Ecto neural progenitor cell (in vitro differentiated cells): ENCODE measurements at regions not wholly inside any gene's neighbourhood (a gene's known extent, or its start where the extent isn't known, plus 50 kb on each side); places are given as distances from the start of the nearest gene placed in this dataset.
"Not testable (repeated sequence)": the region's sequence is repeated elsewhere in the genome, so short reads cannot be mapped to it uniquely, and the experiment has no call there.

Experiments
- DNase-seq: peaks from one replicate; pipeline ENCODE4 v3.0.0-alpha.2; 2018; ENCODE audit warnings: low spot score

GRCh38 chr9:108039012-108039411 is 549.4 kb upstream of the KLF4 start:
- DNase-seq, result no peak

- no peak for DNase-seq
Observed at GRCh38 chr9:108035487-108035886, 545.9 kb upstream of the KLF4 start.

- DNase-seq, result no peak
Observed at GRCh38 chr9:108033976-108034964, 544.7 kb upstream of the KLF4 start.

- not testable (repeated sequence) for DNase-seq
Observed at GRCh38 chr9:108032079-108032478, 542.5 kb upstream of the KLF4 start.

- not testable (repeated sequence) for DNase-seq
Observed at GRCh38 chr9:108031221-108031620, 541.7 kb upstream of the KLF4 start.

GRCh38 chr9:108026718-108027117 is 537.1 kb upstream of the KLF4 start:
- DNase-seq, result not testable (repeated sequence)

- no peak for DNase-seq
Observed at GRCh38 chr9:108024604-108025003, 535.0 kb upstream of the KLF4 start.

- no peak for DNase-seq
Observed at GRCh38 chr9:108022246-108022935, 532.8 kb upstream of the KLF4 start.

GRCh38 chr9:108021096-108021710 is 531.6 kb upstream of the KLF4 start:
- no peak for DNase-seq

GRCh38 chr9:108019821-108020220 is 530.3 kb upstream of the KLF4 start:
- DNase-seq, result no peak

- DNase-seq, result no peak
Observed at GRCh38 chr9:108017671-108018070, 528.1 kb upstream of the KLF4 start.

GRCh38 chr9:108016446-108016845 is 526.9 kb upstream of the KLF4 start:
- DNase-seq, result no peak

GRCh38 chr9:108015690-108016089 is 526.1 kb upstream of the KLF4 start:
- DNase-seq, result no peak

GRCh38 chr9:108014353-108014752 is 524.8 kb upstream of the KLF4 start:
- no peak for DNase-seq

GRCh38 chr9:108012886-108013665 is 523.5 kb upstream of the KLF4 start:
- no peak for DNase-seq

- no peak for DNase-seq
Observed at GRCh38 chr9:108012405-108012804, 522.8 kb upstream of the KLF4 start.

GRCh38 chr9:108003526-108003925 is 514.0 kb upstream of the KLF4 start:
- no peak for DNase-seq

GRCh38 chr9:108002371-108002956 is 512.9 kb upstream of the KLF4 start:
- no peak for DNase-seq

- no peak for DNase-seq
Observed at GRCh38 chr9:108001237-108001636, 511.7 kb upstream of the KLF4 start.

GRCh38 chr9:107999890-108000289 is 510.3 kb upstream of the KLF4 start:
- DNase-seq, result no peak

GRCh38 chr9:107999011-107999410 is 509.4 kb upstream of the KLF4 start:
- peak; percentile 49 for DNase-seq

- no peak for DNase-seq
Observed at GRCh38 chr9:107994648-107995047, 505.1 kb upstream of the KLF4 start.
